HG03520 (cell line): ENCODE measurements at regions not wholly inside any gene's neighbourhood (a gene's known extent, or its start where the extent isn't known, plus 50 kb on each side); places are given as distances from the start of the nearest gene placed in this dataset.

Source experiments
- ATAC-seq: cut with Tn5 transposase; IDR thresholded peaks from one replicate; pipeline ENCODE4 v1.9.1; 2021; ENCODE audit warnings: mild to moderate bottlenecking, moderate library complexity; ENCODE audit not compliant: unreplicated experiment

GRCh38 chr6:125489579-125490285 is 188.0 kb upstream of the HDDC2 start:
- no peak for ATAC-seq

GRCh38 chr6:125491860-125492618 is 190.3 kb upstream of the HDDC2 start:
- ATAC-seq, result no peak

GRCh38 chr6:125498606-125499005 is 196.8 kb upstream of the HDDC2 start:
- no peak for ATAC-seq

- ATAC-seq, result no peak
Observed at GRCh38 chr6:125499535-125499934, 197.8 kb upstream of the HDDC2 start.

- ATAC-seq, result no peak
Observed at GRCh38 chr6:125503181-125503580, 201.4 kb upstream of the HDDC2 start.

GRCh38 chr6:125507987-125508655 is 206.4 kb upstream of the HDDC2 start:
- ATAC-seq, result no peak

GRCh38 chr6:125508793-125509192 is 207.0 kb upstream of the HDDC2 start:
- ATAC-seq, result no peak

GRCh38 chr6:125509477-125509876 is 207.7 kb upstream of the HDDC2 start:
- ATAC-seq, result no peak

GRCh38 chr6:125510405-125510804 is 208.6 kb upstream of the HDDC2 start:
- no peak for ATAC-seq

GRCh38 chr6:125511809-125512396 is 210.1 kb upstream of the HDDC2 start:
- ATAC-seq, result no peak

- peak; percentile 65 for ATAC-seq
Observed at GRCh38 chr6:125512621-125513020, 210.9 kb upstream of the HDDC2 start.

GRCh38 chr6:125513978-125514377 is 212.2 kb upstream of the HDDC2 start:
- no peak for ATAC-seq

- no peak for ATAC-seq
Observed at GRCh38 chr6:125516644-125517043, 214.9 kb upstream of the HDDC2 start.

- ATAC-seq, result no peak
Observed at GRCh38 chr6:125519367-125519766, 217.6 kb upstream of the HDDC2 start.

GRCh38 chr6:125524356-125524755 is 222.6 kb upstream of the HDDC2 start:
- ATAC-seq, result no peak

- no peak for ATAC-seq
Observed at GRCh38 chr6:125526007-125526720, 223.3 kb upstream of the HEY2 start.

GRCh38 chr6:125528621-125529041 is 220.8 kb upstream of the HEY2 start:
- no peak for ATAC-seq

GRCh38 chr6:125529061-125529460 is 220.4 kb upstream of the HEY2 start:
- ATAC-seq, result no peak

- no peak for ATAC-seq
Observed at GRCh38 chr6:125533710-125534397, 215.6 kb upstream of the HEY2 start.
